Endothelial cell (in vitro differentiated cells): ENCODE measurements at regions not wholly inside any gene's neighbourhood (a gene's known extent, or its start where the extent isn't known, plus 50 kb on each side); places are given as distances from the start of the nearest gene placed in this dataset.

ENCODE experiments used
- DNase-seq: peaks from one replicate; pipeline ENCODE4 v3.0.0; 2021; ENCODE audit warnings: low spot score
- H3K27ac Mint-ChIP-seq: one replicate; pipeline ENCODE4 v1.8.0; 2021; ENCODE audit warnings: mixed read lengths, inconsistent platforms; ENCODE audit not compliant: unreplicated experiment
- H3K27me3 Mint-ChIP-seq: one replicate; pipeline ENCODE4 v1.8.0; 2021; ENCODE audit warnings: mild to moderate bottlenecking, moderate library complexity, mixed read lengths, inconsistent platforms; ENCODE audit not compliant: unreplicated experiment
- H3K36me3 Mint-ChIP-seq: one replicate; pipeline ENCODE4 v1.8.0; 2021; ENCODE audit warnings: mild to moderate bottlenecking, low read depth, mixed read lengths, inconsistent platforms; ENCODE audit not compliant: unreplicated experiment
- H3K4me1 Mint-ChIP-seq: one replicate; pipeline ENCODE4 v1.8.0; 2021; ENCODE audit warnings: mild to moderate bottlenecking, mixed read lengths, inconsistent platforms; ENCODE audit not compliant: unreplicated experiment
- H3K4me3 Mint-ChIP-seq: one replicate; pipeline ENCODE4 v1.8.0; 2021; ENCODE audit warnings: mild to moderate bottlenecking, mixed read lengths, inconsistent platforms; ENCODE audit not compliant: unreplicated experiment
- H3K9me3 Mint-ChIP-seq: one replicate; pipeline ENCODE4 v1.8.0; 2021; ENCODE audit warnings: mixed read lengths, inconsistent platforms; ENCODE audit not compliant: unreplicated experiment
- CTCF ChIP-seq: fragments of 200-600 bp; sonication (generic); IDR thresholded peaks from one replicate; pipeline ENCODE4 v1.5.0; 2021; ENCODE audit warnings: antibody characterized with exemption; ENCODE audit not compliant: unreplicated experiment

GRCh38 chr4:27717431-27717755 lies 856.8 kb downstream of the STIM2 start:
- no peaks in the 10 kb centered on the region for H3K4me1 Mint-ChIP-seq
- no peaks in the 10 kb centered on the region for H3K9me3 Mint-ChIP-seq
- no peaks in the 10 kb centered on the region for H3K36me3 Mint-ChIP-seq
- no peak for TF ChIP-seq CTCF
- DNase-seq, result no peak
- no peak overlapping the region for H3K27ac Mint-ChIP-seq
- no peaks in the 10 kb centered on the region for H3K27me3 Mint-ChIP-seq
- H3K4me3 Mint-ChIP-seq, result no peak overlapping the region

- H3K27me3 Mint-ChIP-seq, result no peaks in the 10 kb centered on the region
- no peak for TF ChIP-seq CTCF
- H3K4me1 Mint-ChIP-seq, result no peaks in the 10 kb centered on the region
- no peak overlapping the region for H3K4me3 Mint-ChIP-seq
- H3K27ac Mint-ChIP-seq, result no peak overlapping the region
- H3K9me3 Mint-ChIP-seq, result no peaks in the 10 kb centered on the region
- H3K36me3 Mint-ChIP-seq, result no peaks in the 10 kb centered on the region
- DNase-seq, result no peak
These were observed 859.5 kb downstream of the STIM2 start for GRCh38 chr4:27720010-27720766.

DNA sequence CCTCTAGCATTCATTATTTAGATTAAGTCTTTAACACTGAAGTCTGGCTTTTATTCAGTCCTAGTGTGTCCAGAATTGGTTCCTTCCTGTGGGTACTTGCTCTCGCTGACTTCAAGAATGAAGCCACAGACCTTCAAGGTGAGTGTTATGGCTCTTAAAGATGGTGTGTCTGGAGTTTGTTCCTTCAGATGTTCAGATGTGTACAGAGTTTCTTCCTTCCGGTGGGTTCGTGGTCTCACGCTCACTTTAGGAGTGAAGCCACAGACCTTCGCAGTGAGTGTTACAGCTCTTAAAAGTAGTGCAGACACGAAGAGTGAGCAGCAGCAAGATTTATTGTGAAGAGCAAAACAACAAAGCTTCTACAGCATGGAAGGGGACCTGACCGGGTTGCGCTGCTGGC lies 860.6 kb downstream of the STIM2 start:
- H3K27ac Mint-ChIP-seq, result no peak overlapping the region
- H3K27me3 Mint-ChIP-seq, result no peaks in the 10 kb centered on the region
- H3K4me3 Mint-ChIP-seq, result no peak overlapping the region
- no peaks in the 10 kb centered on the region for H3K9me3 Mint-ChIP-seq
- DNase-seq, result no peak
- no peak for TF ChIP-seq CTCF
- no peaks in the 10 kb centered on the region for H3K36me3 Mint-ChIP-seq
- H3K4me1 Mint-ChIP-seq, result no peaks in the 10 kb centered on the region

DNA sequence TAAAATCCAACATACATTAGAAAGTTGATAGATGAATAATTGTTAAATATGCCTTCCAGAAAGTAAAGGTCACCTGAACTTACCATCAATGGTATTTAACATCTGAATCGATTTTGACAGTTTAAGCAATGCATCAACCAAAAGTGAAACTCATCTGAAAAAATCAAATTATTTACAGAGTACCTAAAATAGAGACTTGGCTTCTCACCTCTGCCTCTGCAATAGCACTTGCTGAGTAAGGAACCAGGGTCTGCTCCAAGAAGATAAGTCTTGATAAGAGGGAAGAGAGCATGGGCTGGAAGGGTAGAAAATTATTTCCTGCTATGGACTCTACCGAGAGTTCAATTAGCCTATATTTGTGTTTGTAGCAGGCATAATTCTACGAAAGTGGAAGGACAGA lies 868.3 kb downstream of the STIM2 start:
- H3K4me1 Mint-ChIP-seq, result no peaks in the 10 kb centered on the region
- TF ChIP-seq CTCF, result no peak
- H3K36me3 Mint-ChIP-seq, result no peaks in the 10 kb centered on the region
- H3K27me3 Mint-ChIP-seq, result no peaks in the 10 kb centered on the region
- no peak for DNase-seq
- H3K9me3 Mint-ChIP-seq, result no peaks in the 10 kb centered on the region
- H3K27ac Mint-ChIP-seq, result no peak overlapping the region
- no peak overlapping the region for H3K4me3 Mint-ChIP-seq

- no peak for DNase-seq
These were observed 882.2 kb downstream of the STIM2 start for GRCh38 chr4:27742816-27743215.

More at GRCh38 chr4:27742816-27743215, 882.2 kb downstream of the STIM2 start:
- no peaks in the 10 kb centered on the region for H3K27me3 Mint-ChIP-seq
- no peaks in the 10 kb centered on the region for H3K36me3 Mint-ChIP-seq
- no peaks in the 10 kb centered on the region for H3K9me3 Mint-ChIP-seq
- H3K4me3 Mint-ChIP-seq, result no peak overlapping the region
- H3K4me1 Mint-ChIP-seq, result no peaks in the 10 kb centered on the region
- no peak for TF ChIP-seq CTCF
- H3K27ac Mint-ChIP-seq, result no peak overlapping the region
